ENCODE measurements at regions not wholly inside any gene's neighbourhood (a gene's known extent, or its start where the extent isn't known, plus 50 kb on each side); places are given as distances from the start of the nearest gene placed in this dataset.

DNA sequence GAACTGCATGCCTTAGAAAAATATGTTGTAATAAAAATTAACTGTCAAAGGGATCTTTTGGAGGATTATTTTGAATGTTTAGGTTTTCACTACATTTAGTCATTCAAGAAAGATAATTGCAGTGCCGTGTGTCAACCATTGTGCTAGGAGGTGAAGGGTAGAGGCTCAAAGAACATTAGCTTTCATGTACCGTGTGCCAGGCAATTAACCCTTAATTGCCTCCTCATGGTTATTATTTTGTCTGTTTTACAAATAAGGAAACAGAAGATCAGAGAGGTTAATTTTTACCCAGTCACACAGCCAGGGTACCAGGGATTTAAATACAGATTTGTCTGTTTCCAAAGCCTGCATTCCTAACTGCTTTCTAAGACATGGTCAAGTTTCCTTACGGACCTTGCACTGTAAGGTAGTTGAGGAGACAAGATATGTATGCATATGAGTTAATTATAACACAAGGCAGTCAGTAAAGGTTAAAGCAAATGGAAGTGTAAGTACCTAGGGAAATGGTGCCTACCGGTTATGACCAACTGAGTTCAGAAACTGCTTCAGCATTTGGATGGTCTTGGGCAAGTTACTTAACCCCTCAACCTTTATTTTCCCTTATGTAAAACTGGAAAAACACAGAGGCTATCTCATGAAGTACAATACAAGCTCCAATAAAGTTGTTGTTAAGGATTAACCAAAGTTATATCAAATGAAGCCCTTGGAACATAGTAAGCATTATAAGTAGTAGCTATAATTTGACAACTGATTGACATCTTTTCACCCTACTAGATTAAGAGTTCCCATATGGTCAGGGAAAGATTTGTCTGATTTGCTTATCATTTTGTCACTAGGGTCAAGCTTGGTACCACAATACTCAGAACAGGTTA is 434.9 kb downstream of the MBD2 start:
- Mint-ChIP-seq H3K27ac (no peak overlapping the region), H3K9me3 (ENCODE audit: insufficient read depth) (no peaks in the 10 kb centered on the region), H3K27me3 (no peaks in the 10 kb centered on the region), H3K4me1 (no peaks in the 10 kb centered on the region), H3K4me3 (no peak overlapping the region)
- no peak overlapping the region for H3K4me3 ChIP-seq (ENCODE audit: control extremely low read depth in 1 of 5, extremely low read depth in 1 of 5, insufficient read depth in 1 of 5, low read depth in 2 of 5, low read length in 4 of 5)
- no CpG with 5 or more reads among the region's 4 CpGs for WGBS (ENCODE audit: insufficient coverage)
- no peak overlapping the region for H3K27ac ChIP-seq (ENCODE audit: low read length in 2 of 2)
- no peaks in the 10 kb centered on the region for H3K79me2 ChIP-seq (ENCODE audit: control insufficient read depth, insufficient read depth, low read length)
- H3K27me3 ChIP-seq (replicated peaks in 1 of 4; ENCODE audit: control extremely low read depth in 1 of 4, control insufficient read depth in 3 of 4, insufficient read depth in 4 of 4, low read length in 3 of 4): no peaks in the 10 kb centered on the region
- ChIA-PET CTCF (no interaction called here), POLR2A (no interaction called here)
- H4K20me1 ChIP-seq (ENCODE audit: control insufficient read depth, insufficient read depth, low read length, poor library complexity, severe bottlenecking): no peaks in the 10 kb centered on the region
- H3K4me2 ChIP-seq (replicated peaks; ENCODE audit: low read depth, low read length, poor library complexity, severe bottlenecking): no peak overlapping the region
- H3K9ac ChIP-seq (ENCODE audit: low read length): no peak overlapping the region
- no peaks in the 10 kb centered on the region for H3K4me1 ChIP-seq (ENCODE audit: control insufficient read depth in 2 of 2, insufficient read depth in 2 of 2, low read length in 2 of 2)
- intact Hi-C loops (cut with micrococcal nuclease): no loop called here
- H2AFZ ChIP-seq (ENCODE audit: insufficient read depth, low read depth, low read length, poor library complexity, severe bottlenecking): no peak overlapping the region
- ATAC-seq (ENCODE audit: low read depth): no peak
- TF ChIP-seq EZH2 (IDR thresholded peaks at IDR 0.05; ENCODE audit: borderline replicate concordance, insufficient read depth, low read depth, low read length, poor library complexity, severe bottlenecking): no peak
- TF ChIP-seq, protein P1, sequence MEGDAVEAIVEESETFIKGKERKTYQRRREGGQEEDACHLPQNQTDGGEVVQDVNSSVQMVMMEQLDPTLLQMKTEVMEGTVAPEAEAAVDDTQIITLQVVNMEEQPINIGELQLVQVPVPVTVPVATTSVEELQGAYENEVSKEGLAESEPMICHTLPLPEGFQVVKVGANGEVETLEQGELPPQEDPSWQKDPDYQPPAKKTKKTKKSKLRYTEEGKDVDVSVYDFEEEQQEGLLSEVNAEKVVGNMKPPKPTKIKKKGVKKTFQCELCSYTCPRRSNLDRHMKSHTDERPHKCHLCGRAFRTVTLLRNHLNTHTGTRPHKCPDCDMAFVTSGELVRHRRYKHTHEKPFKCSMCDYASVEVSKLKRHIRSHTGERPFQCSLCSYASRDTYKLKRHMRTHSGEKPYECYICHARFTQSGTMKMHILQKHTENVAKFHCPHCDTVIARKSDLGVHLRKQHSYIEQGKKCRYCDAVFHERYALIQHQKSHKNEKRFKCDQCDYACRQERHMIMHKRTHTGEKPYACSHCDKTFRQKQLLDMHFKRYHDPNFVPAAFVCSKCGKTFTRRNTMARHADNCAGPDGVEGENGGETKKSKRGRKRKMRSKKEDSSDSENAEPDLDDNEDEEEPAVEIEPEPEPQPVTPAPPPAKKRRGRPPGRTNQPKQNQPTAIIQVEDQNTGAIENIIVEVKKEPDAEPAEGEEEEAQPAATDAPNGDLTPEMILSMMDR (IDR thresholded peaks at IDR 0.05): no peak
- no peak for DNase-seq
- H3K9me3 ChIP-seq (ENCODE audit: control extremely low read depth in 1 of 3, control insufficient read depth in 2 of 3, insufficient read depth in 1 of 3, low read length in 2 of 3): no peaks in the 10 kb centered on the region
- no peaks in the 10 kb centered on the region for H3K36me3 ChIP-seq (replicated peaks in 1 of 2; ENCODE audit: control extremely low read depth in 1 of 2, control insufficient read depth in 1 of 2, extremely low read depth in 1 of 2, insufficient read depth in 2 of 2, low read length in 1 of 2)

DNA sequence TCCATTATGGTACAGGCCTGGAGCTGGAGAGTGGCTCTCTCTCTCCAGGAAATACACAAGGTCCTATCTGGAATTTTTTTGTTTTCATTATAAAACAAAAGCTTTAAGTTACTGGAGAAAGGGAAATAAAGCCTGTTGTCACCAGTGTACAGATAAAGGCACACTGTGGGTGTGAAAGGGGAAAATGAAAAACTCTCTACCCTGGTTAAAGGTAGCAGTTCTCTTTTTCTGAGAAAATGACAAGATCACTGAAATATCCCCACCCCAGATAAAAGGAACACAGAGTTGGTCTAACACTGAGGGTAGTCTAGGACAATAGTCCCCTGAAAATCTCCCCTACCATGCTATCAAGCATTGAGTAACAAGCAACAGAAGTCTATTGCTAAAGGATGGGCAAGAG is 438.7 kb downstream of the MBD2 start:
- no peaks in the 10 kb centered on the region for H3K27me3 ChIP-seq (replicated peaks in 1 of 4; ENCODE audit: control extremely low read depth in 1 of 4, control insufficient read depth in 3 of 4, insufficient read depth in 4 of 4, low read length in 3 of 4)
- no peaks in the 10 kb centered on the region for H3K9me3 Mint-ChIP-seq (ENCODE audit: insufficient read depth)
- no peaks in the 10 kb centered on the region for H3K4me1 Mint-ChIP-seq
- TF ChIP-seq, protein P1 (IDR thresholded peaks at IDR 0.05): no peak
- TF ChIP-seq EZH2 (IDR thresholded peaks at IDR 0.05; ENCODE audit: borderline replicate concordance, insufficient read depth, low read depth, low read length, poor library complexity, severe bottlenecking): no peak
- DNase-seq (no peak), ATAC-seq (ENCODE audit: low read depth) (no peak)
- H3K9ac ChIP-seq (ENCODE audit: low read length): no peak overlapping the region
- H3K79me2 ChIP-seq (ENCODE audit: control insufficient read depth, insufficient read depth, low read length): no peaks in the 10 kb centered on the region
- H3K27ac Mint-ChIP-seq: no peak overlapping the region
- ChIA-PET POLR2A (no interaction called here), CTCF (no interaction called here)
- H4K20me1 ChIP-seq (ENCODE audit: control insufficient read depth, insufficient read depth, low read length, poor library complexity, severe bottlenecking): no peaks in the 10 kb centered on the region
- no peaks in the 10 kb centered on the region for H3K36me3 ChIP-seq (replicated peaks in 1 of 2; ENCODE audit: control extremely low read depth in 1 of 2, control insufficient read depth in 1 of 2, extremely low read depth in 1 of 2, insufficient read depth in 2 of 2, low read length in 1 of 2)
- intact Hi-C loops (cut with micrococcal nuclease): no loop called here
- H3K27me3 Mint-ChIP-seq: no peaks in the 10 kb centered on the region
- H3K4me1 ChIP-seq (ENCODE audit: control insufficient read depth in 2 of 2, insufficient read depth in 2 of 2, low read length in 2 of 2): no peaks in the 10 kb centered on the region
- H3K4me3 Mint-ChIP-seq: no peak overlapping the region
- no peaks in the 10 kb centered on the region for H3K9me3 ChIP-seq (ENCODE audit: control extremely low read depth in 1 of 3, control insufficient read depth in 2 of 3, insufficient read depth in 1 of 3, low read length in 2 of 3)
- H3K4me2 ChIP-seq (replicated peaks; ENCODE audit: low read depth, low read length, poor library complexity, severe bottlenecking): no peak overlapping the region
- H3K27ac ChIP-seq (ENCODE audit: low read length in 2 of 2): no peak overlapping the region
- no peak overlapping the region for H3K4me3 ChIP-seq (ENCODE audit: control extremely low read depth in 1 of 5, extremely low read depth in 1 of 5, insufficient read depth in 1 of 5, low read depth in 2 of 5, low read length in 4 of 5)
- H2AFZ ChIP-seq (ENCODE audit: insufficient read depth, low read depth, low read length, poor library complexity, severe bottlenecking): no peak overlapping the region

Data from B cell (primary cell).